ENCODE measurements at regions not wholly inside any gene's neighbourhood (a gene's known extent, or its start where the extent isn't known, plus 50 kb on each side); places are given as distances from the start of the nearest gene placed in this dataset.

GRCh38 chr1:173118404-173118803 is 67.7 kb upstream of the TNFSF18 start:
- H3K27ac ChIP-seq = no peak overlapping the region
- no peak for TF ChIP-seq CTCF (IDR thresholded peaks at IDR 0.05)
- TF ChIP-seq POLR2A (IDR thresholded peaks at IDR 0.05) = no peak
- TF ChIP-seq EP300 (IDR thresholded peaks at IDR 0.05) = no peak
- no peaks in the 10 kb centered on the region for H3K27me3 ChIP-seq
- DNase-seq (ENCODE audit: low spot score in 2 of 2) = no peak
- no peaks in the 10 kb centered on the region for H3K9me3 ChIP-seq
- H3K4me1 ChIP-seq = peaks cover 0 to 19% (median 4%) of the 10 kb centered on the region in 4 donors
- no peak overlapping the region for H3K4me3 ChIP-seq
- H3K36me3 ChIP-seq = no peaks in the 10 kb centered on the region
- 66 to 76% methylated on average over 2 of the region's 2 CpGs for WGBS, 2 donors

DNA sequence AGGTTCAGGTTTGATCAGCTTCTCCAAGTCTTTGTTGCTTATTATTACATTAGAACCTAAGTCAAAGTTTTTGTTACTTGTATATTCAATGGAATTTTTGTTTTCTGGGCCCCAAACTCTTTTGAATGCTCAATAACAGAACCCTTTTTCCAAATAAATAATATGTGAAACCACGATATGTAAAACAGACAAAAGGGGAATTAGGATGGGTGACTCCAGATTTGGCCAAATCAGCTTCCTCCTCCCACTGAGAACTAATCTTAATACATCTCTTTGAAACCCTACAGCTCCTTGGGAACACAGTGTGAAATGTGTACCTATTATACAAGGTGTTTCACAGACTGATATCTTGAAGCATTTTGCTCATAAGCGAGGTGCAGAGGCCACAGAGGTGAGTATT is 67.0 kb upstream of the TNFSF18 start:
- 77 to 86% methylated on average over 2 of the region's 2 CpGs for WGBS, 2 donors
- TF ChIP-seq EP300 (IDR thresholded peaks at IDR 0.05) (no peak), CTCF (IDR thresholded peaks at IDR 0.05) (no peak), POLR2A (IDR thresholded peaks at IDR 0.05) (no peak)
- Histone ChIP-seq H3K27me3 (no peaks in the 10 kb centered on the region), H3K9me3 (no peaks in the 10 kb centered on the region), H3K27ac (no peak overlapping the region), H3K4me1 (peaks cover 0 to 13% (median 4%) of the 10 kb centered on the region in 4 donors), H3K4me3 (no peak overlapping the region), H3K36me3 (no peaks in the 10 kb centered on the region)
- no peak for DNase-seq (ENCODE audit: low spot score in 2 of 2)

GRCh38 chr1:173117108-173117633 is 66.4 kb upstream of the TNFSF18 start:
- Histone ChIP-seq H3K27me3 (no peaks in the 10 kb centered on the region), H3K27ac (no peak overlapping the region), H3K4me1 (peaks cover 0 to 7% (median under 1%) of the 10 kb centered on the region in 4 donors), H3K4me3 (no peak overlapping the region), H3K36me3 (no peaks in the 10 kb centered on the region), H3K9me3 (no peaks in the 10 kb centered on the region)
- TF ChIP-seq CTCF (IDR thresholded peaks at IDR 0.05) (no peak), EP300 (IDR thresholded peaks at IDR 0.05) (peak in 1 of 2 donors; percentile 39)
- DNase-seq (ENCODE audit: low spot score in 2 of 2) = no peak
- 53 to 54% methylated on average over 1 of the region's 1 CpG for WGBS, 2 donors

GRCh38 chr1:173114346-173114745 is 63.6 kb upstream of the TNFSF18 start:
- Histone ChIP-seq H3K27me3 (no peaks in the 10 kb centered on the region), H3K4me1 (no peaks in the 10 kb centered on the region), H3K9me3 (no peaks in the 10 kb centered on the region), H3K27ac (no peak overlapping the region), H3K4me3 (no peak overlapping the region), H3K36me3 (no peaks in the 10 kb centered on the region)
- no peak for DNase-seq (ENCODE audit: low spot score in 2 of 2)
- WGBS, 2 donors = 49 to 71% methylated on average over 2 of the region's 2 CpGs
- no peak for TF ChIP-seq CTCF (IDR thresholded peaks at IDR 0.05)
- peak; percentile 17 to 59 for TF ChIP-seq EP300 (IDR thresholded peaks at IDR 0.05)

GRCh38 chr1:173113015-173113741 is 62.4 kb upstream of the TNFSF18 start:
- 85 to 92% methylated on average over 3 of the region's 3 CpGs for WGBS, 2 donors
- H3K9me3 ChIP-seq = peaks cover 0 to 8% (median 0%) of the 10 kb centered on the region in 4 donors
- no peaks in the 10 kb centered on the region for H3K36me3 ChIP-seq
- no peak overlapping the region for H3K4me3 ChIP-seq
- H3K4me1 ChIP-seq = no peaks in the 10 kb centered on the region
- no peaks in the 10 kb centered on the region for H3K27me3 ChIP-seq
- no peak overlapping the region for H3K27ac ChIP-seq
- TF ChIP-seq POLR2A (IDR thresholded peaks at IDR 0.05) (no peak), EP300 (IDR thresholded peaks at IDR 0.05) (no peak), CTCF (IDR thresholded peaks at IDR 0.05) (no peak)
- DNase-seq (ENCODE audit: low spot score in 2 of 2) = no peak
